Gastroesophageal sphincter (tissue), 3 donors: ENCODE measurements at regions not wholly inside any gene's neighbourhood (a gene's known extent, or its start where the extent isn't known, plus 50 kb on each side); places are given as distances from the start of the nearest gene placed in this dataset.

Experiments used
- POLR2A ChIP-seq, 2 donors: fragments of 450-650 bp; IDR thresholded peaks; one replicate each; pipeline ENCODE4 v1.6.1; 2017; ENCODE audit warnings: antibody characterized with exemption in 2 of 2, mild to moderate bottlenecking in 2 of 2, moderate library complexity in 1 of 2
- POLR2AphosphoS5 ChIP-seq: sonication (generic); formaldehyde crosslinking; IDR thresholded peaks from one replicate; pipeline ENCODE4 v1.6.1; 2017; ENCODE audit warnings: antibody characterized with exemption
- TF ChIP-seq, protein P1 (sequence below), 4 experiments: fragments of 200-600 bp in 2 of 4; fragments of 450-650 bp in 2 of 4; sonication (generic) in 1 of 4; IDR thresholded peaks; one replicate each; pipeline ENCODE4 v1.5.1; 2017 to 2019; ENCODE audit warnings: antibody characterized with exemption in 4 of 4, mild to moderate bottlenecking in 2 of 4, moderate library complexity in 2 of 4

DNA sequence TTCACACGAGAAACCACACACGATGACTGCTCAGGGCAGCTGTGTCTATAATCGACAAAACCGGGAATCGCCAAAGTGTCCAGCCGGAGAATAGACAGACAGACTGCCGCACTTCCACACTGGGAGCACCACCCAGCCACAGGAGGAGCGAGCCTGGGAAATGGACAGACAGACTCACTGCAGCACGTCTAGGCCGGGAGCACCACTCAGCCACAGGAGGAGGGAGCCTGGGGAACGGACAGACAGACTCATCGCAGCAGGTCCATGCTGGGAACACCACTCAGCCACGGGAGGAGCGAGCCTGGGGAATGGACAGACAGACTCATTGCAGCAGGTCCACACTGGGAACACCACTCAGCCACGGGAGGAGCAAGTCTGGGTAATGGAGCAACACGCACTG is 137.2 kb downstream of the BRD1 start:
- TF ChIP-seq, protein P1, sequence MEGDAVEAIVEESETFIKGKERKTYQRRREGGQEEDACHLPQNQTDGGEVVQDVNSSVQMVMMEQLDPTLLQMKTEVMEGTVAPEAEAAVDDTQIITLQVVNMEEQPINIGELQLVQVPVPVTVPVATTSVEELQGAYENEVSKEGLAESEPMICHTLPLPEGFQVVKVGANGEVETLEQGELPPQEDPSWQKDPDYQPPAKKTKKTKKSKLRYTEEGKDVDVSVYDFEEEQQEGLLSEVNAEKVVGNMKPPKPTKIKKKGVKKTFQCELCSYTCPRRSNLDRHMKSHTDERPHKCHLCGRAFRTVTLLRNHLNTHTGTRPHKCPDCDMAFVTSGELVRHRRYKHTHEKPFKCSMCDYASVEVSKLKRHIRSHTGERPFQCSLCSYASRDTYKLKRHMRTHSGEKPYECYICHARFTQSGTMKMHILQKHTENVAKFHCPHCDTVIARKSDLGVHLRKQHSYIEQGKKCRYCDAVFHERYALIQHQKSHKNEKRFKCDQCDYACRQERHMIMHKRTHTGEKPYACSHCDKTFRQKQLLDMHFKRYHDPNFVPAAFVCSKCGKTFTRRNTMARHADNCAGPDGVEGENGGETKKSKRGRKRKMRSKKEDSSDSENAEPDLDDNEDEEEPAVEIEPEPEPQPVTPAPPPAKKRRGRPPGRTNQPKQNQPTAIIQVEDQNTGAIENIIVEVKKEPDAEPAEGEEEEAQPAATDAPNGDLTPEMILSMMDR (IDR thresholded peaks at IDR 0.05): no peak
- TF ChIP-seq POLR2A (IDR thresholded peaks at IDR 0.05): no peak
- TF ChIP-seq POLR2AphosphoS5: no peak
